Loucy (cell line): ENCODE measurements at regions not wholly inside any gene's neighbourhood (a gene's known extent, or its start where the extent isn't known, plus 50 kb on each side); places are given as distances from the start of the nearest gene placed in this dataset.

Experiments
- EZH2phosphoT487 ChIP-seq: fragments of 200-600 bp; IDR thresholded peaks from 2 replicates; pipeline ENCODE4 v1.6.1; 2018; ENCODE audit warnings: antibody characterized with exemption, mild to moderate bottlenecking, moderate library complexity, borderline replicate concordance
- TF ChIP-seq, protein P1 (sequence below): fragments of 200-600 bp; sonication (generic); conservative IDR thresholded peaks from 2 replicates; pipeline ENCODE4 v1.5.1; 2014; ENCODE audit warnings: mild to moderate bottlenecking, antibody characterized with exemption, low read length

- TF ChIP-seq, protein P1, sequence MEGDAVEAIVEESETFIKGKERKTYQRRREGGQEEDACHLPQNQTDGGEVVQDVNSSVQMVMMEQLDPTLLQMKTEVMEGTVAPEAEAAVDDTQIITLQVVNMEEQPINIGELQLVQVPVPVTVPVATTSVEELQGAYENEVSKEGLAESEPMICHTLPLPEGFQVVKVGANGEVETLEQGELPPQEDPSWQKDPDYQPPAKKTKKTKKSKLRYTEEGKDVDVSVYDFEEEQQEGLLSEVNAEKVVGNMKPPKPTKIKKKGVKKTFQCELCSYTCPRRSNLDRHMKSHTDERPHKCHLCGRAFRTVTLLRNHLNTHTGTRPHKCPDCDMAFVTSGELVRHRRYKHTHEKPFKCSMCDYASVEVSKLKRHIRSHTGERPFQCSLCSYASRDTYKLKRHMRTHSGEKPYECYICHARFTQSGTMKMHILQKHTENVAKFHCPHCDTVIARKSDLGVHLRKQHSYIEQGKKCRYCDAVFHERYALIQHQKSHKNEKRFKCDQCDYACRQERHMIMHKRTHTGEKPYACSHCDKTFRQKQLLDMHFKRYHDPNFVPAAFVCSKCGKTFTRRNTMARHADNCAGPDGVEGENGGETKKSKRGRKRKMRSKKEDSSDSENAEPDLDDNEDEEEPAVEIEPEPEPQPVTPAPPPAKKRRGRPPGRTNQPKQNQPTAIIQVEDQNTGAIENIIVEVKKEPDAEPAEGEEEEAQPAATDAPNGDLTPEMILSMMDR: no peak
- no peak for TF ChIP-seq EZH2phosphoT487
Observed at GRCh38 chr15:96878129-96878528, 547.6 kb downstream of the NR2F2 start.
